ENCODE measurements at regions not wholly inside any gene's neighbourhood (a gene's known extent, or its start where the extent isn't known, plus 50 kb on each side); places are given as distances from the start of the nearest gene placed in this dataset.

DNA sequence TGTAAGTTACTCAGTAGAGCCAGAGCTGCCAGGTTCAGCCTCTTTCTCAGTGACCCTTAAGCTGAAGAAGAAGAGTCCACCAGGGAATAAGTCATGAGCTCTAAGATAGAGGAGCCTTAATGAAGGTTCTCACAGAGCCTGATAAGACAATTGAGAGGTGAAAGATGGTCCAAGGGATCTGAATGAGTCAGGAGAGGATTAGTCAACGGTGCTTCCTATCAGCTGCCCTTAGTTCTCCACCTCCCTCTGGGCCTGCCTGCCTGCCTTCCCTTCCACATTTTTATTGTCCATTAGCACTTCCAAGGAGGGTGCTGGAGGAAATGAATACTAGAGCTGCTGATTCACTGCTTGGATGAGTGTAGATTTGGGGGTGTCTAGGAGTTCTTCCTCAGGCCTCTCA lies 161.7 kb upstream of the RMST start:
- TF ChIP-seq CTCF (conservative IDR thresholded peaks at IDR 0.05; ENCODE audit: low read depth, low read length) (no peak), EZH2 (IDR thresholded peaks at IDR 0.05; ENCODE audit: borderline replicate concordance, low read depth, low read length, poor library complexity, severe bottlenecking) (no peak)

Measured in A673 (cell line).